Middle frontal gyrus (tissue), 1 donor: ENCODE measurements at regions not wholly inside any gene's neighbourhood (a gene's known extent, or its start where the extent isn't known, plus 50 kb on each side); places are given as distances from the start of the nearest gene placed in this dataset.

ENCODE experiments used
- DNase-seq: peaks from one replicate; pipeline ENCODE4 v3.0.0-alpha.2; 2015; ENCODE audit warnings: low spot score; ENCODE audit errors: extremely low spot score

- no peak for DNase-seq
Observed at GRCh38 chr2:181114021-181114420, 133.6 kb downstream of the UBE2E3 start.

- no peak for DNase-seq
Observed at GRCh38 chr2:181116261-181116660, 135.9 kb downstream of the UBE2E3 start.

DNA sequence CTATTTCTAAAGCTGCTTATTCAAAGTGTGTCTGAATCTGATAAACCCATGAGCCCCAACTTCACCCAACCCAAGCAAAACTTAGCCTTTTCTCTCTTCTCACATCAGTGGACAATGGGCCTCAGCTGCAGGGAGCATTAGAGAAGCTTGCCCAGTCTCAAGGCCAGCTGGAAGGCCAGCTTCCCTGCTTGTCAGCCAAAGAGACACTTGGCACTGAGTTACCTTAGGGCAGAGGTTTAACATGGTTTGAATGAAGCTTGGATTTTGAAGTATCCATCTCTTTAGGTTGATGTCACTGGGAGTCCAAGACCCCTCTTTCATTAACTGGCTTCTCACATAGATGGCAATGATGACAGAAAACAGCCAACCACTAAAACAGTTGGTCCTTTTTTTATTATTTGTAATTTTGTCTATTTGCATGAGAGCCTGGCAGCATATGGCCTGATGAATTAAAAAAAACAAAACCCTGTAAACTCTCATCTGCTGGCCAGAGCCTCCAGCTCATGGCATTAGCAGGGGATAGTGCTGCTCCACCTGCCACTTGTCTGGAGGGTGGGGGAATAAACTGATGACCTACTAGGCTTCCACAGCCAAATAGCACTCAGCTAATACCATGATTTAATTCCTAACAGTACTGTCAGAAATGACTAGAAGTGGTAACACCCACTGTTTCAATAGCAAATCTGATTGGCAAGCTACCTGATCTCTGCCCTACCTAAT lies 137.0 kb downstream of the UBE2E3 start:
- DNase-seq, result no peak

GRCh38 chr2:181120625-181121024 lies 140.2 kb downstream of the UBE2E3 start:
- no peak for DNase-seq

GRCh38 chr2:181121996-181122395 lies 141.6 kb downstream of the UBE2E3 start:
- DNase-seq, result no peak

- no peak for DNase-seq
Observed at GRCh38 chr2:181122601-181123000, 142.2 kb downstream of the UBE2E3 start.

DNA sequence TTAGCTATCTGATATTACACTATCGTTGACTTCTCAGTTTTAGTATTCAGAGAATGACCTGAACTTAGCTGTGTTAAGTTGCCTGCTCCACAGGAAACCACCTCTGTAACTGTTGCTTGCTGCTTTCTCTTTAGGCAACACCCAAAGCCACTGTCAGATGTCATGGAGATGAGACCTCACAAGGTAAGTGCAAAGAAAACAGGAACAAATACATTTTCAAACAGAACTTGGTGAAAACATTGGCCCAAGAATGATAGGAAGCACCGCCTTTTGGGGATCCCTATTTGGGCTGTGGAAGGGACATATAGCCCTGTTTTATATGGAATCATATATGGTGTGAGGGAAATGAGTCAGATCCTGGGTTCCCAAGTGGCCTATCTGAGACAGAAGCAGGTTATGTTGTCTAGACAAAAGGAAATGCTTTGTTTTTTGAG lies 143.4 kb downstream of the UBE2E3 start:
- no peak for DNase-seq

GRCh38 chr2:181124497-181124896 lies 144.1 kb downstream of the UBE2E3 start:
- DNase-seq, result no peak

DNA sequence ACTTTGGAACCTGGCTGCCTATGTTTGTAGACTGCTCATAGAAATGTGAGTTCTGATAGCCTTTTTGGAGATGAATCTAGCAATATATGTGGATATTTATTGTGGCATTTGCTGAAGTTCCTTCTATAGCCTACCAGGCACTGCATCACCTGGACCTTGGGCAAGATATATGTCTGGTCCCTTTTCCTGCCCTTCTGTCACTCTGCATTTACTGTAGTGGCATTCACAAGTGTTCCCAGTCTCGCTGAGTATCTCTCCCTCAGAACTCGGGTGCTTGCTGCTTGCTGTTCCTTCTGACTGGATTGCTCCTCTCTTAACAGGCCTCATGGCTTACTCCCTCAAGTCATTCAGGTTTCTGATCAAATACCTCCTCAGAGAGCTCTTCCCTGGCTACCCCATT lies 145.0 kb downstream of the UBE2E3 start:
- DNase-seq, result no peak

GRCh38 chr2:181126311-181126868 lies 146.0 kb downstream of the UBE2E3 start:
- DNase-seq, result no peak

DNA sequence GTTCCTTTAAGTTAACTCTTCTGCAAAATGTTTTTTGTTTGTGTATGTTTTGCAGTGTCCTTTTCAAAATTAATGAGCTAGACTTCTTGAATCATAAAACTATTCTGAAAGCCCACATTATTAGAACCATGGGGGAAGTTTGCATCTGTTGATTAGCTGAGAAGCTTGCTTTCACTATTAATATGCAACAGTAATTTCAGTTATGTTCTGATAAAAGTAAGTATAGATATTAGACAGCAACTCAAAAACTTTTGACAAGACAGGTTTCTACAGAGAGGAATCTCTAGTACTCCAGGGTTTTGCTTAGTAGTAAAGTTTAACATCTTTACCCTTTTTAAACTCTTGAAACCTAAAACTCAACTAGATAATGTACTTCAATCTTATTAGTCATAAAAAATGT lies 147.8 kb downstream of the UBE2E3 start:
- no peak for DNase-seq

DNA sequence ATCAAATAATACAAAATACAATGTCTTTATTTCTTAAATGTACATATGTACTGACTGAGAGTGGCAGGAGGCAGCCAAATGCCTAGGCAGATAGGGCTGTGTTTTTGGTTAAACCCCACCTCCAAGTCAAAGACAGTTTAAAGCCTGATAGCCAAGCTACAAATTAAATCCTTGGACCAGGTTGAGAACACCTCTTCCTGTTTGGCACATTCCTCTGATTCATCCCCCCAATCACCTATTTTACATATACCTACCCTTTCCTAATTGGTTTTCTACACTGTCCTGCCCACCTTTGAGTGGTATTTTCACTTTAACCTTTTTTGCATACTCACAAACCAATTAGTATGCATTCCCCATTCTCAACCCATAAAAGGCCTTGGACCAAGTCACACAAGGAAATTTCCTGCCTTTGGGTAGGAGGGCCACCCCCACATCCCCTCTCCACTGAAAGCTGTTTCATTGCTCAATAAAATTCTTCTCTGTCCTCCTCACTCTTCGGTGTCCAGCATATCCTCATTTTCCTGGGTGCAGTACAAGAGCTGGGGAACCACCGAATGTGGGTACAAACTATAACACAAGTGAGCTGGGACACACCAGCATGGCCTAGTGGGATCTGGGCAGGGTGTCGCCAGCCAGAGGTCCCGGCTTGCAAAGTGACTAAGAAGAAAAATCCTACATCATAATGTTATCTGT lies 149.1 kb downstream of the UBE2E3 start:
- DNase-seq, result no peak

- no peak for DNase-seq
Observed at GRCh38 chr2:181130686-181131085, 150.3 kb downstream of the UBE2E3 start.

DNA sequence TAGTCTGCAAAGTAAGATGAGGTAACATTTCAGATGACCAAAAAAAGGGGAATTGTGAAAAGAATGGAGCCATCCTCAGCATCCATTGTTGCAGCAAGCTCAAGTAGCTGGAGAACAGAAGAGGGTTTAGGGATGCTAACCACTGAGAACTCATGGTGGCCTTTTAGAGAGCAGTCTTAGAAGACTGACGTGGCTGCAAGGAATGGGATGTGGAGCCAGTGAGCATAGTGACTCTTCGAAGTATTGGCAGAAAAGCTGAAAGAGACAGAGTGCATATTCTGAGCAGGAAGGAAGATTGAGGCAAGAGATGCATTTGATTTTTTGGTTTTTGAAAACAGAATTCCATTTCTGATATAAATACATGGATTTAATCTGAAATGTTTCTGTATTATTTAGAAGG lies 151.2 kb downstream of the UBE2E3 start:
- no peak for DNase-seq

GRCh38 chr2:181138816-181139215 lies 158.4 kb downstream of the UBE2E3 start:
- DNase-seq, result no peak

DNA sequence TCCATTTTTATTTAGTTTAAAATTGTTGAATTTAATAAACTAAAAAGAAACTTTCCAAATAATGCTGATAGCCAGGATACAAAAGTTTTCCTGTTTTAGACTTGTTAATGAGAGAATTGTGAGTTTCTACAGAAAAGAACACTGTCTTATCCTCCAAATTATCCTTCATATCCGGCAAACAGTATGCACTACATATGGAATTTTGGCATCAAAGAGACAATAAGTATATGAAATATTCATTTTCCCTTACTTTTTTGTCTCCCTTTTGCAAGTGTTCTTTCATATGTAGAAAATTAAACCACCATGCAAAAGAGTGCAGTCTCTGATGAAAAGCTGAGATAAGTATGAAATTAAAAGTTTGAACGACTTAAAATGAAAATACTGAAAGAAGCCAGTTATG lies 159.4 kb downstream of the UBE2E3 start:
- DNase-seq, result no peak

DNA sequence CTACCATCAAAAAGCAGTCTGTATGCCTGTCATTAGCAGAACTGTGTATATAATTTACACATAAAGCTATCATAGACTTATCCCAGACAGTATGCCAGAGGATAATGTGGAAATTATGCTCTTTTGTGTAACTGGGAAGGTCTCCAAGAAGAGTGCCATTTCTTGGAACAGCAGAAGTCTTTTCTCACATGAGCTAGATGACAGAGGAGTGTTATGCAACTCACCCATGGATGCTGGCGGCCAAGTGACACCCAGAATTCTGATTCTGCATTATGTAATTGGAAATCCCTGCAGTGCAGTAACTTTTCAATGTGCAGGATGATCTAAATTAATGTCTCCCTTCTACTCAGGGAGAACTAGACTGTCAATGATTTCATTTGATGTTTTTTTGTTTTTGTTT lies 160.0 kb downstream of the UBE2E3 start:
- DNase-seq, result peak; percentile 33

GRCh38 chr2:181140928-181141327 lies 160.5 kb downstream of the UBE2E3 start:
- DNase-seq, result no peak

DNA sequence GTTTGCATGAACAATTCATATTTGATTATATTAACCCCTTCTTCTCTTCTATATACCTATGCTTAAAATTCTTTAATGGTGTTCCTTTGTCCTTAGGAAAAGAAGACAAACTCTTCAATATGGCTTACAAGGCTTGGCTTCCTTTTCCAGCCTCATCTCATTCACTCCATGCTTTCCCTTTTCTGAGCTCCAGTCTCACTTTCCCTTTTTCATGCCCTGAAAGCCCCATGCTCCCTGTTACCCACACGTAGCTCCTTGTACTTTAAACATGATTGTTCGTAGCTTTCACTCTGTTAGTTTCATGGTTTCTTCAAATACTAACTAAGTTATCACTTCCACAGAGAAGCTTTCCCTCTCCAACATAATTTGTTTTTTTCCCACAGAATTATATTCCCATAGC lies 161.3 kb downstream of the UBE2E3 start:
- no peak for DNase-seq

- no peak for DNase-seq
Observed at GRCh38 chr2:181142514-181142913, 162.1 kb downstream of the UBE2E3 start.

GRCh38 chr2:181143790-181144300 lies 163.4 kb downstream of the UBE2E3 start:
- DNase-seq, result no peak

- no peak for DNase-seq
Observed at GRCh38 chr2:181145645-181146044, 165.2 kb downstream of the UBE2E3 start.

- no peak for DNase-seq
Observed at GRCh38 chr2:181146171-181146570, 165.8 kb downstream of the UBE2E3 start.
